BJ (cell line): ENCODE measurements at regions not wholly inside any gene's neighbourhood (a gene's known extent, or its start where the extent isn't known, plus 50 kb on each side); places are given as distances from the start of the nearest gene placed in this dataset.

ENCODE experiments used
- CTCF ChIA-PET: fragments of 350-600 bp; formaldehyde crosslinking; extraction: SDS; loops from one replicate; lab custom pipeline; 2021; ENCODE audit warnings: antibody characterized with exemption, inconsistent platforms; lab: Yijun Ruan, JAX
- POLR2A ChIA-PET: fragments of 300-600 bp; sonication (Branson Sonifier 250); formaldehyde crosslinking; extraction: SDS; loops from one replicate; lab custom pipeline; 2021; ENCODE audit warnings: antibody characterized with exemption; lab: Charles Lee
- DNase-seq: peaks from one replicate; pipeline ENCODE4 v3.0.0-alpha.2; 2011; ENCODE audit warnings: low read depth
- H3K27me3 ChIP-seq: 2 replicates; pipeline ENCODE4 v1.6.0; 2011; ENCODE audit warnings: low read length; ENCODE audit not compliant: control insufficient read depth, insufficient read depth
- H3K36me3 ChIP-seq: 2 replicates; pipeline ENCODE4 v1.5.1; 2011; ENCODE audit warnings: low read length; ENCODE audit not compliant: control insufficient read depth, insufficient read depth
- H3K4me3 ChIP-seq: 2 replicates; pipeline ENCODE4 v1.5.1; 2011; ENCODE audit warnings: low read depth, mild to moderate bottlenecking, control low read depth, low read length
- CTCF ChIP-seq: IDR thresholded peaks from 2 replicates; pipeline ENCODE4 v1.5.1; 2011; ENCODE audit warnings: low read depth, mild to moderate bottlenecking, control low read depth, inconsistent platforms, low read length, moderate library complexity; ENCODE audit not compliant: insufficient read depth

- no peak for DNase-seq
- CTCF ChIA-PET, result interaction anchor here (0.6 to 1.9 kb wide), 2 partner anchors 178 to 299 kb away, joined by 3 to 5 read pairs; no protein-coding TSS in a partner anchor
- H3K36me3 ChIP-seq, result no peaks in the 10 kb centered on the region
- no peaks in the 10 kb centered on the region for H3K27me3 ChIP-seq
- no peak overlapping the region for H3K4me3 ChIP-seq
- no peak for TF ChIP-seq CTCF
- POLR2A ChIA-PET, result no interaction called here
Observed at GRCh38 chr11:19375440-19375839, 134.7 kb upstream of the E2F8 start.

GRCh38 chr11:19374151-19374569 lies 133.4 kb upstream of the E2F8 start:
- no peak for TF ChIP-seq CTCF
- Histone ChIP-seq H3K27me3 (no peaks in the 10 kb centered on the region), H3K36me3 (no peaks in the 10 kb centered on the region), H3K4me3 (no peak overlapping the region)
- DNase-seq, result peak; percentile 76
- ChIA-PET CTCF (interaction anchor here (1.9 kb wide), 1 partner anchor 179 kb away, joined by 5 read pairs; no protein-coding TSS in a partner anchor), POLR2A (no interaction called here)

- Histone ChIP-seq H3K27me3 (no peaks in the 10 kb centered on the region), H3K36me3 (no peaks in the 10 kb centered on the region), H3K4me3 (no peak overlapping the region)
- TF ChIP-seq CTCF, result no peak
- DNase-seq, result no peak
- ChIA-PET POLR2A (no interaction called here), CTCF (interaction anchor here (0.6 to 1.2 kb wide), 4 partner anchors 11 to 326 kb away, joined by 3 read pairs; no protein-coding TSS in a partner anchor)
Observed at GRCh38 chr11:19372381-19372780, 131.6 kb upstream of the E2F8 start.

- Histone ChIP-seq H3K4me3 (no peak overlapping the region), H3K36me3 (no peaks in the 10 kb centered on the region), H3K27me3 (no peaks in the 10 kb centered on the region)
- no peak for TF ChIP-seq CTCF
- ChIA-PET CTCF (interaction anchor here (1.1 kb wide), 1 partner anchor 11 kb away, joined by 3 read pairs; no protein-coding TSS in a partner anchor), POLR2A (no interaction called here)
- DNase-seq, result no peak
Observed at GRCh38 chr11:19370100-19370861, 129.5 kb upstream of the E2F8 start.

GRCh38 chr11:19368726-19369375 lies 128.1 kb upstream of the E2F8 start:
- DNase-seq, result no peak

More at GRCh38 chr11:19368726-19369375, 128.1 kb upstream of the E2F8 start:
- no peak for TF ChIP-seq CTCF
- Histone ChIP-seq H3K4me3 (no peak overlapping the region), H3K27me3 (no peaks in the 10 kb centered on the region), H3K36me3 (no peaks in the 10 kb centered on the region)
- CTCF ChIA-PET, result interaction anchor here (1.1 kb wide), 1 partner anchor 13 kb away, joined by 3 read pairs; no protein-coding TSS in a partner anchor
- POLR2A ChIA-PET, result no interaction called here
